ENCODE measurements at regions not wholly inside any gene's neighbourhood (a gene's known extent, or its start where the extent isn't known, plus 50 kb on each side); places are given as distances from the start of the nearest gene placed in this dataset.

DNA sequence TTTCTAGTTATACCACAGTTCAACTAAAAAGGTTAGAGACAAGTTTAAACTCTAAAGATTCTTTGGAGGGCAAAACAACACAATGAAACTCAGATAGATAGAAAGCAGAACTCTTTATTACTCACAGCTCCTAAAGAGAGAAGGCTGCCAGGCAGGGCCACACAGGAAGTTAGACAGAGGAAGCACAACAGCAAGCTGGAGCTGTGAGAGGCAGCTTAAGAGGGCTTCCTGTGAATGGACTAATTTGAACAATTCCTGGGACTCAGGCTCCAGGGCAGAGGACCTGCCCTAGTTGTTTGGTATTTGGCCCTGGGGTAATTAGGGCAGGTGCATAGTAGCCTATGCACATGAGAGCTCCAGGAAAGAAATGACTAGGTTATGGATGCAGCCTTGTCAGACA lies 803.6 kb downstream of the DIAPH3 start:
- no peaks in the 10 kb centered on the region for H3K36me3 ChIP-seq (ENCODE audit: insufficient read depth, low read length)
- H3K79me2 ChIP-seq (replicated peaks; ENCODE audit: insufficient read depth, low read length), result no peaks in the 10 kb centered on the region
- H2AFZ ChIP-seq (ENCODE audit: low read depth, low read length), result no peak overlapping the region
- no peaks in the 10 kb centered on the region for H3F3A ChIP-seq (ENCODE audit: insufficient read depth, low read length, poor library complexity, severe bottlenecking)
- TF ChIP-seq, protein P1, sequence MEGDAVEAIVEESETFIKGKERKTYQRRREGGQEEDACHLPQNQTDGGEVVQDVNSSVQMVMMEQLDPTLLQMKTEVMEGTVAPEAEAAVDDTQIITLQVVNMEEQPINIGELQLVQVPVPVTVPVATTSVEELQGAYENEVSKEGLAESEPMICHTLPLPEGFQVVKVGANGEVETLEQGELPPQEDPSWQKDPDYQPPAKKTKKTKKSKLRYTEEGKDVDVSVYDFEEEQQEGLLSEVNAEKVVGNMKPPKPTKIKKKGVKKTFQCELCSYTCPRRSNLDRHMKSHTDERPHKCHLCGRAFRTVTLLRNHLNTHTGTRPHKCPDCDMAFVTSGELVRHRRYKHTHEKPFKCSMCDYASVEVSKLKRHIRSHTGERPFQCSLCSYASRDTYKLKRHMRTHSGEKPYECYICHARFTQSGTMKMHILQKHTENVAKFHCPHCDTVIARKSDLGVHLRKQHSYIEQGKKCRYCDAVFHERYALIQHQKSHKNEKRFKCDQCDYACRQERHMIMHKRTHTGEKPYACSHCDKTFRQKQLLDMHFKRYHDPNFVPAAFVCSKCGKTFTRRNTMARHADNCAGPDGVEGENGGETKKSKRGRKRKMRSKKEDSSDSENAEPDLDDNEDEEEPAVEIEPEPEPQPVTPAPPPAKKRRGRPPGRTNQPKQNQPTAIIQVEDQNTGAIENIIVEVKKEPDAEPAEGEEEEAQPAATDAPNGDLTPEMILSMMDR (IDR thresholded peaks at IDR 0.05; ENCODE audit: poor library complexity, severe bottlenecking), result no peak
- TF ChIP-seq EZH2 (IDR thresholded peaks at IDR 0.05; ENCODE audit: borderline replicate concordance, insufficient read depth, low read length, poor library complexity, severe bottlenecking), result no peak
- TF ChIP-seq MXI1 (conservative IDR thresholded peaks at IDR 0.05; ENCODE audit: poor library complexity, severe bottlenecking), result no peak
- no peak overlapping the region for H3K27ac ChIP-seq (ENCODE audit: low read length)
- no peaks in the 10 kb centered on the region for H3K9me3 ChIP-seq (ENCODE audit: low read length)
- no peaks in the 10 kb centered on the region for H3K27me3 ChIP-seq (ENCODE audit: insufficient read depth, low read depth, low read length)
- no peak overlapping the region for H3K4me2 ChIP-seq (ENCODE audit: low read length)
- H3K9me2 ChIP-seq (ENCODE audit: insufficient read depth, low read length), result no peaks in the 10 kb centered on the region
- H3K9ac ChIP-seq (ENCODE audit: low read length), result no peak overlapping the region
- H4K20me1 ChIP-seq (ENCODE audit: insufficient read depth), result no peaks in the 10 kb centered on the region
- H3K4me3 ChIP-seq (ENCODE audit: low read length), result no peak overlapping the region

- Histone ChIP-seq H3K4me3 (ENCODE audit: low read length) (no peak overlapping the region), H3K4me2 (ENCODE audit: low read length) (no peak overlapping the region), H3K36me3 (ENCODE audit: insufficient read depth, low read length) (no peaks in the 10 kb centered on the region), H3K9me2 (ENCODE audit: insufficient read depth, low read length) (no peaks in the 10 kb centered on the region), H2AFZ (ENCODE audit: low read depth, low read length) (no peak overlapping the region), H3F3A (ENCODE audit: insufficient read depth, low read length, poor library complexity, severe bottlenecking) (no peaks in the 10 kb centered on the region), H3K27ac (ENCODE audit: low read length) (no peak overlapping the region), H3K9ac (ENCODE audit: low read length) (no peak overlapping the region), H3K79me2 (replicated peaks; ENCODE audit: insufficient read depth, low read length) (no peaks in the 10 kb centered on the region), H3K27me3 (ENCODE audit: insufficient read depth, low read depth, low read length) (no peaks in the 10 kb centered on the region), H3K9me3 (ENCODE audit: low read length) (no peaks in the 10 kb centered on the region), H4K20me1 (ENCODE audit: insufficient read depth) (no peaks in the 10 kb centered on the region)
- TF ChIP-seq, protein P1 (IDR thresholded peaks at IDR 0.05; ENCODE audit: poor library complexity, severe bottlenecking), result no peak
- no peak for TF ChIP-seq EP300 (conservative IDR thresholded peaks at IDR 0.05; ENCODE audit: poor library complexity, severe bottlenecking)
- no peak for TF ChIP-seq RAD21 (conservative IDR thresholded peaks at IDR 0.05)
- TF ChIP-seq TAF1 (IDR thresholded peaks at IDR 0.05; ENCODE audit: low read depth), result no peak
- TF ChIP-seq, protein P2, sequence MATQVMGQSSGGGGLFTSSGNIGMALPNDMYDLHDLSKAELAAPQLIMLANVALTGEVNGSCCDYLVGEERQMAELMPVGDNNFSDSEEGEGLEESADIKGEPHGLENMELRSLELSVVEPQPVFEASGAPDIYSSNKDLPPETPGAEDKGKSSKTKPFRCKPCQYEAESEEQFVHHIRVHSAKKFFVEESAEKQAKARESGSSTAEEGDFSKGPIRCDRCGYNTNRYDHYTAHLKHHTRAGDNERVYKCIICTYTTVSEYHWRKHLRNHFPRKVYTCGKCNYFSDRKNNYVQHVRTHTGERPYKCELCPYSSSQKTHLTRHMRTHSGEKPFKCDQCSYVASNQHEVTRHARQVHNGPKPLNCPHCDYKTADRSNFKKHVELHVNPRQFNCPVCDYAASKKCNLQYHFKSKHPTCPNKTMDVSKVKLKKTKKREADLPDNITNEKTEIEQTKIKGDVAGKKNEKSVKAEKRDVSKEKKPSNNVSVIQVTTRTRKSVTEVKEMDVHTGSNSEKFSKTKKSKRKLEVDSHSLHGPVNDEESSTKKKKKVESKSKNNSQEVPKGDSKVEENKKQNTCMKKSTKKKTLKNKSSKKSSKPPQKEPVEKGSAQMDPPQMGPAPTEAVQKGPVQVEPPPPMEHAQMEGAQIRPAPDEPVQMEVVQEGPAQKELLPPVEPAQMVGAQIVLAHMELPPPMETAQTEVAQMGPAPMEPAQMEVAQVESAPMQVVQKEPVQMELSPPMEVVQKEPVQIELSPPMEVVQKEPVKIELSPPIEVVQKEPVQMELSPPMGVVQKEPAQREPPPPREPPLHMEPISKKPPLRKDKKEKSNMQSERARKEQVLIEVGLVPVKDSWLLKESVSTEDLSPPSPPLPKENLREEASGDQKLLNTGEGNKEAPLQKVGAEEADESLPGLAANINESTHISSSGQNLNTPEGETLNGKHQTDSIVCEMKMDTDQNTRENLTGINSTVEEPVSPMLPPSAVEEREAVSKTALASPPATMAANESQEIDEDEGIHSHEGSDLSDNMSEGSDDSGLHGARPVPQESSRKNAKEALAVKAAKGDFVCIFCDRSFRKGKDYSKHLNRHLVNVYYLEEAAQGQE (IDR thresholded peaks at IDR 0.05; ENCODE audit: borderline replicate concordance), result no peak
- TF ChIP-seq POLR2AphosphoS5 (IDR thresholded peaks at IDR 0.05), result no peak
- no peak for TF ChIP-seq MXI1 (conservative IDR thresholded peaks at IDR 0.05; ENCODE audit: poor library complexity, severe bottlenecking)
- TF ChIP-seq EZH2 (IDR thresholded peaks at IDR 0.05; ENCODE audit: borderline replicate concordance, insufficient read depth, low read length, poor library complexity, severe bottlenecking), result no peak
- TF ChIP-seq SMC3 (conservative IDR thresholded peaks at IDR 0.05; ENCODE audit: poor library complexity), result no peak
These were observed 802.8 kb downstream of the DIAPH3 start for GRCh38 chr13:59360916-59361315.
